ENCODE measurements at regions not wholly inside any gene's neighbourhood (a gene's known extent, or its start where the extent isn't known, plus 50 kb on each side); places are given as distances from the start of the nearest gene placed in this dataset.
A peak's percentile ranks its signal among the peaks of the same experiment; 100 is the strongest.
"Not testable (repeated sequence)": the region's sequence is repeated elsewhere in the genome, so short reads cannot be mapped to it uniquely, and the experiment has no call there.

GRCh38 chr11:86149792-86150191 is 80.9 kb upstream of the PICALM start:
- Mint-ChIP-seq H3K27ac (no peak overlapping the region), H3K4me1 (peaks cover 30% of the 10 kb centered on the region), H3K36me3 (ENCODE audit: low read depth) (peaks cover 8% of the 10 kb centered on the region), H3K4me3 (no peak overlapping the region), H3K27me3 (no peaks in the 10 kb centered on the region)
- no peak for DNase-seq
- no peak for ATAC-seq
- H3K9me3 ChIP-seq (ENCODE audit: control insufficient read depth, low read length, poor library complexity, severe bottlenecking), result no peaks in the 10 kb centered on the region

- Mint-ChIP-seq H3K27me3 (no peaks in the 10 kb centered on the region), H3K4me3 (no peak overlapping the region), H3K4me1 (peaks cover 37% of the 10 kb centered on the region), H3K36me3 (ENCODE audit: low read depth) (peaks cover 8% of the 10 kb centered on the region), H3K27ac (peak overlapping the region; percentile 51)
- DNase-seq (no peak), ATAC-seq (no peak)
- no peaks in the 10 kb centered on the region for H3K9me3 ChIP-seq (ENCODE audit: control insufficient read depth, low read length, poor library complexity, severe bottlenecking)
Measured at GRCh38 chr11:86148345-86148747, 79.5 kb upstream of the PICALM start.

- no peaks in the 10 kb centered on the region for H3K9me3 ChIP-seq (ENCODE audit: control insufficient read depth, low read length, poor library complexity, severe bottlenecking)
- Mint-ChIP-seq H3K27me3 (no peaks in the 10 kb centered on the region), H3K4me3 (no peak overlapping the region), H3K36me3 (ENCODE audit: low read depth) (peaks cover 6% of the 10 kb centered on the region), H3K27ac (no peak overlapping the region), H3K4me1 (peaks cover 36% of the 10 kb centered on the region)
- no peak for ATAC-seq
- no peak for DNase-seq
Measured at GRCh38 chr11:86147004-86147403, 78.1 kb upstream of the PICALM start.

GRCh38 chr11:86145439-86146156 is 76.7 kb upstream of the PICALM start:
- Mint-ChIP-seq H3K4me1 (peaks cover 26% of the 10 kb centered on the region), H3K27ac (no peak overlapping the region), H3K27me3 (no peaks in the 10 kb centered on the region), H3K36me3 (ENCODE audit: low read depth) (peaks cover 6% of the 10 kb centered on the region), H3K4me3 (no peak overlapping the region)
- H3K9me3 ChIP-seq (ENCODE audit: control insufficient read depth, low read length, poor library complexity, severe bottlenecking), result no peaks in the 10 kb centered on the region
- DNase-seq (no peak), ATAC-seq (no peak)

GRCh38 chr11:86144846-86145245 is 76.0 kb upstream of the PICALM start:
- ATAC-seq, result no peak
- Mint-ChIP-seq H3K36me3 (ENCODE audit: low read depth) (peaks cover 6% of the 10 kb centered on the region), H3K4me3 (peak overlapping the region; percentile 5), H3K27me3 (no peaks in the 10 kb centered on the region), H3K27ac (peak overlapping the region; percentile 0), H3K4me1 (peaks cover 29% of the 10 kb centered on the region)
- DNase-seq, result no peak
- H3K9me3 ChIP-seq (ENCODE audit: control insufficient read depth, low read length, poor library complexity, severe bottlenecking), result no peaks in the 10 kb centered on the region

GRCh38 chr11:86144087-86144486 is 75.2 kb upstream of the PICALM start:
- DNase-seq, result not testable (repeated sequence)

GRCh38 chr11:86143087-86144030 is 74.5 kb upstream of the PICALM start:
- peak overlapping the region; percentile 52 for H3K4me3 Mint-ChIP-seq
- H3K36me3 Mint-ChIP-seq (ENCODE audit: low read depth), result peaks cover 6% of the 10 kb centered on the region
- peaks cover 36% of the 10 kb centered on the region for H3K4me1 Mint-ChIP-seq
- peak overlapping the region; percentile 41 for H3K27ac Mint-ChIP-seq
- no peaks in the 10 kb centered on the region for H3K27me3 Mint-ChIP-seq
- ATAC-seq (peak; percentile 57), DNase-seq (no peak)
- no peaks in the 10 kb centered on the region for H3K9me3 ChIP-seq (ENCODE audit: control insufficient read depth, low read length, poor library complexity, severe bottlenecking)

More at GRCh38 chr11:86144087-86144486, 75.2 kb upstream of the PICALM start:
- H3K27ac Mint-ChIP-seq, result peak overlapping the region; percentile 0
- not testable (repeated sequence) for H3K36me3 Mint-ChIP-seq (ENCODE audit: low read depth); H3K4me3 Mint-ChIP-seq; H3K27me3 Mint-ChIP-seq; ATAC-seq; H3K9me3 ChIP-seq (ENCODE audit: control insufficient read depth, low read length, poor library complexity, severe bottlenecking)
- H3K4me1 Mint-ChIP-seq, result peaks cover 31% of the 10 kb centered on the region

- H3K36me3 Mint-ChIP-seq (ENCODE audit: low read depth), result peaks cover 2% of the 10 kb centered on the region
- H3K27ac Mint-ChIP-seq, result no peak overlapping the region
- no peaks in the 10 kb centered on the region for H3K27me3 Mint-ChIP-seq
- no peaks in the 10 kb centered on the region for H3K9me3 ChIP-seq (ENCODE audit: control insufficient read depth, low read length, poor library complexity, severe bottlenecking)
- H3K4me3 Mint-ChIP-seq, result no peak overlapping the region
- ATAC-seq (no peak), DNase-seq (no peak)
- H3K4me1 Mint-ChIP-seq, result peaks cover 34% of the 10 kb centered on the region
Measured at GRCh38 chr11:86142170-86142569, 73.3 kb upstream of the PICALM start.

- H3K4me1 Mint-ChIP-seq, result peaks cover 35% of the 10 kb centered on the region
- H3K4me3 Mint-ChIP-seq, result no peak overlapping the region
- H3K27me3 Mint-ChIP-seq, result no peaks in the 10 kb centered on the region
- H3K36me3 Mint-ChIP-seq (ENCODE audit: low read depth), result peaks cover under 1% of the 10 kb centered on the region
- no peaks in the 10 kb centered on the region for H3K9me3 ChIP-seq (ENCODE audit: control insufficient read depth, low read length, poor library complexity, severe bottlenecking)
- ATAC-seq (no peak), DNase-seq (no peak)
- H3K27ac Mint-ChIP-seq, result peak overlapping the region; percentile 3
Measured at GRCh38 chr11:86141727-86142126, 72.8 kb upstream of the PICALM start.

GRCh38 chr11:86140334-86140990 is 71.6 kb upstream of the PICALM start:
- Mint-ChIP-seq H3K27me3 (no peaks in the 10 kb centered on the region), H3K4me1 (peaks cover 37% of the 10 kb centered on the region), H3K4me3 (no peak overlapping the region), H3K27ac (peak overlapping the region; percentile 86), H3K36me3 (ENCODE audit: low read depth) (peaks cover 3% of the 10 kb centered on the region)
- no peak for ATAC-seq
- no peak for DNase-seq
- H3K9me3 ChIP-seq (ENCODE audit: control insufficient read depth, low read length, poor library complexity, severe bottlenecking), result no peaks in the 10 kb centered on the region

GRCh38 chr11:86138958-86139357 is 70.1 kb upstream of the PICALM start:
- Mint-ChIP-seq H3K27me3 (no peaks in the 10 kb centered on the region), H3K36me3 (ENCODE audit: low read depth) (peaks cover 3% of the 10 kb centered on the region), H3K27ac (peak overlapping the region; percentile 86), H3K4me1 (peaks cover 31% of the 10 kb centered on the region), H3K4me3 (peak overlapping the region; percentile 69)
- ATAC-seq, result peak; percentile 61
- H3K9me3 ChIP-seq (ENCODE audit: control insufficient read depth, low read length, poor library complexity, severe bottlenecking), result no peaks in the 10 kb centered on the region
- no peak for DNase-seq

- DNase-seq (no peak), ATAC-seq (no peak)
- Mint-ChIP-seq H3K27ac (no peak overlapping the region), H3K36me3 (ENCODE audit: low read depth) (peaks cover 3% of the 10 kb centered on the region), H3K4me3 (no peak overlapping the region), H3K27me3 (no peaks in the 10 kb centered on the region), H3K4me1 (peaks cover 17% of the 10 kb centered on the region)
- no peaks in the 10 kb centered on the region for H3K9me3 ChIP-seq (ENCODE audit: control insufficient read depth, low read length, poor library complexity, severe bottlenecking)
Measured at GRCh38 chr11:86136538-86136937, 67.7 kb upstream of the PICALM start.

GRCh38 chr11:86135319-86135714 is 66.4 kb upstream of the PICALM start:
- H3K27ac Mint-ChIP-seq, result no peak overlapping the region
- DNase-seq (no peak), ATAC-seq (no peak)
- H3K4me1 Mint-ChIP-seq, result peaks cover 12% of the 10 kb centered on the region
- H3K9me3 ChIP-seq (ENCODE audit: control insufficient read depth, low read length, poor library complexity, severe bottlenecking), result no peaks in the 10 kb centered on the region
- peaks cover 3% of the 10 kb centered on the region for H3K36me3 Mint-ChIP-seq (ENCODE audit: low read depth)
- no peak overlapping the region for H3K4me3 Mint-ChIP-seq
- H3K27me3 Mint-ChIP-seq, result no peaks in the 10 kb centered on the region
